Neuronal stem cell (in vitro differentiated cells): ENCODE measurements at regions not wholly inside any gene's neighbourhood (a gene's known extent, or its start where the extent isn't known, plus 50 kb on each side); places are given as distances from the start of the nearest gene placed in this dataset.

Source experiments
- DNase-seq: peaks from one replicate; pipeline ENCODE4 v3.0.0-alpha.2; 2013; ENCODE audit warnings: low spot score
- H2AFZ ChIP-seq: one replicate; pipeline ENCODE4 v1.6.1; 2013; ENCODE audit warnings: mild to moderate bottlenecking, low read length, inconsistent platforms
- H2AK5ac ChIP-seq: 2 replicates; pipeline ENCODE4 v1.6.1; 2013; ENCODE audit warnings: low read depth, mild to moderate bottlenecking, inconsistent platforms, low read length, moderate library complexity, mixed read lengths
- H2BK120ac ChIP-seq: 2 replicates; pipeline ENCODE4 v1.6.1; 2013; ENCODE audit warnings: low read depth, mild to moderate bottlenecking, inconsistent platforms, low read length, moderate library complexity, mixed read lengths
- H2BK12ac ChIP-seq: one replicate; pipeline ENCODE4 v1.6.1; 2013; ENCODE audit warnings: low read length, inconsistent platforms
- H2BK15ac ChIP-seq: 2 replicates; pipeline ENCODE4 v1.6.1; 2013; ENCODE audit warnings: mild to moderate bottlenecking, low read length, inconsistent platforms, mixed read lengths
- H2BK5ac ChIP-seq: one replicate; pipeline ENCODE4 v1.6.1; 2013; ENCODE audit warnings: inconsistent platforms, mild to moderate bottlenecking, low read length, moderate library complexity
- H3K14ac ChIP-seq: one replicate; pipeline ENCODE4 v1.6.1; 2013; ENCODE audit warnings: low read length, inconsistent platforms
- H3K18ac ChIP-seq: 2 replicates; pipeline ENCODE4 v1.6.1; 2013; ENCODE audit warnings: low read length, inconsistent platforms
- H3K23ac ChIP-seq: 2 replicates; pipeline ENCODE4 v1.6.1; 2013; ENCODE audit warnings: low read depth, mild to moderate bottlenecking, mixed read lengths, low read length, inconsistent platforms; ENCODE audit not compliant: poor library complexity
- H3K27ac ChIP-seq: replicated peaks from 3 replicates; pipeline ENCODE4 v1.5.1; 2013; ENCODE audit warnings: low read length, inconsistent platforms
- H3K27me3 ChIP-seq, 3 experiments: 2 replicates each; pipeline ENCODE4 v1.6.1; 2013; ENCODE audit warnings: low read length in 3 of 3, mild to moderate bottlenecking in 2 of 3, inconsistent platforms in 1 of 3, low read depth in 1 of 3, mixed read lengths in 1 of 3, moderate library complexity in 1 of 3; ENCODE audit not compliant: control insufficient read depth in 3 of 3, insufficient read depth in 3 of 3
- H3K36me3 ChIP-seq, 2 donors: replicated peaks in 1 of 2; 2 replicates each; pipeline ENCODE4 v1.6.1; 2013; ENCODE audit warnings: low read length in 2 of 2; ENCODE audit not compliant: control insufficient read depth in 2 of 2, insufficient read depth in 2 of 2
- H3K4ac ChIP-seq: 2 replicates; pipeline ENCODE4 v1.6.1; 2013; ENCODE audit warnings: inconsistent platforms, mild to moderate bottlenecking, low read length, moderate library complexity
- H3K4me1 ChIP-seq, 2 donors: 1 replicate in 1 of 2; 2 replicates in 1 of 2; pipeline ENCODE4 v1.6.1; 2013; ENCODE audit warnings: low read length in 2 of 2, low read depth in 1 of 2; ENCODE audit not compliant: control insufficient read depth in 2 of 2, insufficient read depth in 1 of 2
- H3K4me2 ChIP-seq: one replicate; pipeline ENCODE4 v1.6.1; 2013; ENCODE audit warnings: mild to moderate bottlenecking, low read length, inconsistent platforms; ENCODE audit not compliant: insufficient read depth, poor library complexity, severe bottlenecking
- H3K4me3 ChIP-seq, 2 donors: 2 replicates each; pipeline ENCODE4 v1.5.1; 2013; ENCODE audit warnings: low read length in 2 of 2, mild to moderate bottlenecking in 2 of 2, inconsistent platforms in 1 of 2, moderate library complexity in 1 of 2
- H3K79me1 ChIP-seq: one replicate; pipeline ENCODE4 v1.6.1; 2013; ENCODE audit warnings: low read depth, mild to moderate bottlenecking, inconsistent platforms, low read length, moderate library complexity
- H3K9ac ChIP-seq: one replicate; pipeline ENCODE4 v1.6.1; 2013; ENCODE audit warnings: mild to moderate bottlenecking, low read depth, low read length, inconsistent platforms; ENCODE audit not compliant: poor library complexity
- H3K9me3 ChIP-seq, 2 donors: replicated peaks in 1 of 2; 2 replicates each; pipeline versions ENCODE3 to v1.6.1; 2013; ENCODE audit warnings: low read length in 2 of 2, mild to moderate bottlenecking in 2 of 2, inconsistent platforms in 1 of 2, low read depth in 1 of 2, mixed read lengths in 1 of 2, moderate library complexity in 1 of 2; ENCODE audit not compliant: control insufficient read depth in 2 of 2, insufficient read depth in 1 of 2
- H4K8ac ChIP-seq: one replicate; pipeline ENCODE4 v1.6.1; 2013; ENCODE audit warnings: low read depth, mild to moderate bottlenecking, inconsistent platforms, low read length, moderate library complexity
- H4K91ac ChIP-seq: one replicate; pipeline ENCODE4 v1.6.1; 2013; ENCODE audit warnings: low read length, low read depth, mild to moderate bottlenecking, inconsistent platforms; ENCODE audit not compliant: poor library complexity
- WGBS, 2 donors: extraction: QIAGEN DNeasy Blood & Tissue Kit; methylation state at CpG; one replicate each; pipeline ENCODE4 v1.1.7; 2013; ENCODE audit warnings: missing lambda C conversion rate in 2 of 2, mixed read lengths in 1 of 2; ENCODE audit not compliant: insufficient read length in 2 of 2, insufficient replicate concordance in 1 of 2; ENCODE audit errors: extremely low coverage in 2 of 2; 5-methylcytosine and 5-hydroxymethylcytosine counted together

GRCh38 chr2:103739921-103740320, 978.1 kb downstream of the TMEM182 start:
- Histone ChIP-seq H2BK12ac (no peak overlapping the region), H2BK120ac (no peak overlapping the region), H3K4ac (no peak overlapping the region), H3K36me3 (no peaks in the 10 kb centered on the region), H2AFZ (no peak overlapping the region), H3K4me1 (peaks cover 0 to 5% of the 10 kb centered on the region in 2 donors), H4K8ac (no peak overlapping the region), H3K9me3 (peaks cover 2 to 3% of the 10 kb centered on the region in 2 donors), H3K4me3 (no peak overlapping the region), H3K14ac (no peak overlapping the region), H2AK5ac (no peak overlapping the region), H4K91ac (no peak overlapping the region), H2BK5ac (no peak overlapping the region), H3K23ac (no peak overlapping the region), H3K27me3 (no peaks in the 10 kb centered on the region), H2BK15ac (no peak overlapping the region), H3K79me1 (no peaks in the 10 kb centered on the region), H3K9ac (no peak overlapping the region), H3K4me2 (no peak overlapping the region), H3K18ac (no peak overlapping the region), H3K27ac (no peak overlapping the region)
- no peak for DNase-seq
- WGBS, 2 donors = no CpG with 5 or more reads among the region's 1 CpG

DNA sequence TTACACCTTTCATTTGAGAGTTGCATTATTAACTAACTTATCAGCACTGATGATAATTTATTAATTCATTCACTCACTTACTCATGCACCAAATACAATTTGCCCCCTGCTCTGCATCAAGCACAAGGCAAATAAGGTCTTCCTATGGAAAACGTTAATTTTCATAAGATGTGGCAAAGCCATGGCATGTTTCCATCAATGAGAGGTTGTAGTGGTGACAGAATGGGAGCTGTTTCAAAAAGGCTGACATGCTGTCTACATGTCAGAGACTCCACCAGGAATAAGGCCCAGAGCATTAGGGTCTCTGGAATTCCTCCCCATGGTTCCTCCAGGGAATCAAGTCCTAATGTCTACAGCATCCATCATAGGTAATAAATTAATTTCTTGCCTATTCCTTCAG, 978.8 kb downstream of the TMEM182 start:
- WGBS, 2 donors = no CpG with 5 or more reads among the region's 1 CpG
- H3K4me1 ChIP-seq = peaks cover 0 to 4% of the 10 kb centered on the region in 2 donors
- no peak overlapping the region for H4K8ac ChIP-seq
- no peak overlapping the region for H3K9ac ChIP-seq
- H3K4me3 ChIP-seq = no peak overlapping the region
- no peaks in the 10 kb centered on the region for H3K79me1 ChIP-seq
- no peak overlapping the region for H2BK5ac ChIP-seq
- no peak overlapping the region for H3K14ac ChIP-seq
- no peak overlapping the region for H3K27ac ChIP-seq
- no peaks in the 10 kb centered on the region for H3K9me3 ChIP-seq
- H2AK5ac ChIP-seq = no peak overlapping the region
- H3K23ac ChIP-seq = no peak overlapping the region
- H2AFZ ChIP-seq = no peak overlapping the region
- H2BK120ac ChIP-seq = no peak overlapping the region
- H3K36me3 ChIP-seq = no peaks in the 10 kb centered on the region
- no peak overlapping the region for H2BK15ac ChIP-seq
- no peak for DNase-seq
- no peaks in the 10 kb centered on the region for H3K27me3 ChIP-seq
- no peak overlapping the region for H3K18ac ChIP-seq
- H4K91ac ChIP-seq = no peak overlapping the region
- H3K4ac ChIP-seq = no peak overlapping the region
- no peak overlapping the region for H2BK12ac ChIP-seq
- no peak overlapping the region for H3K4me2 ChIP-seq

DNA sequence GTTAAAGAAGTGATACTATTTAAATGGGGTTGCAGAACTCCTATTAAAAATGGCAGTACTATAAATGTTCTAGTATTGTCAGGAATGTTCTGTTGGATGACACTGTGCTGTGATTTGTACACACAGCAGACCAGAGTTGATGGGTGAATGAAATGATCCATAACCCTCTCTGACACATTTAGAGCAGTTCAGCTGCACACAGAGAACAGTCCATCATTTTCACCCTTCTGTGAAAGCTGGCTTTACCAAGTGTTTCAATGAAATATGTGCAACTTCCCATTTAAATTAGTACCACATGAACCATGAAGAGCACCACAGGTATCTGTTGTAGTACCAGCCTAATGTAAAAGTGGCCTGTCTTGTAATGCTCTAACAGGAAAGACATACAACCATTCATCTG, 981.4 kb downstream of the TMEM182 start:
- H3K27me3 ChIP-seq = no peaks in the 10 kb centered on the region
- H3K9me3 ChIP-seq = no peaks in the 10 kb centered on the region

DNA sequence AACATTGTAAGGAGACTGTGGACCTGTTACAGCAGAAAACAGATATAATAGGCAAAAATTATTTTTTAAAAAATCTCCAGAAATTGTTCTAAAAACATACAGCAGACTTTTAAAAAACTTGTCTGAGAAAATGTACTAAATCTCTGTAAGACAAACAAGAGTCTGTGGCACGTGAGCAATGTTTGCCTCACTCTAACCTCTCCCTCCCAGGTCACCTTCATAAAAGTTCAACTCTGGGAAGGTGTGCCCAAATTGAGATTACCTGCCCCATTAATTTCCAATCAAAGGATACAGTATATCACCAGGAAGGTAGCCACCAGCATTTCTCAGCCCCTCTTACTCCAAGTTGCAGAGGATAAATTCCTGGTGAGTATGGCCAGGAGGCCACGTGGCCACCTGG, 992.7 kb downstream of the TMEM182 start:
- Histone ChIP-seq H2BK12ac (no peak overlapping the region), H3K14ac (no peak overlapping the region), H2BK5ac (no peak overlapping the region), H3K36me3 (no peaks in the 10 kb centered on the region), H2AK5ac (no peak overlapping the region), H3K27ac (no peak overlapping the region), H3K4me1 (no peaks in the 10 kb centered on the region), H3K79me1 (no peaks in the 10 kb centered on the region), H3K18ac (no peak overlapping the region), H3K23ac (no peak overlapping the region), H3K9ac (no peak overlapping the region), H4K8ac (no peak overlapping the region), H2AFZ (no peak overlapping the region), H3K4me2 (no peak overlapping the region), H2BK15ac (no peak overlapping the region), H2BK120ac (no peak overlapping the region), H3K4ac (no peak overlapping the region), H3K27me3 (no peaks in the 10 kb centered on the region), H3K9me3 (no peaks in the 10 kb centered on the region), H4K91ac (no peak overlapping the region), H3K4me3 (no peak overlapping the region)
- no peak for DNase-seq
- WGBS, 2 donors = no CpG with 5 or more reads among the region's 2 CpGs

More for the DNA sequence above, 981.4 kb downstream of the TMEM182 start:
- Histone ChIP-seq H2BK5ac (no peak overlapping the region), H3K4me1 (peaks cover 0 to 4% of the 10 kb centered on the region in 2 donors), H3K79me1 (no peaks in the 10 kb centered on the region), H3K18ac (no peak overlapping the region), H2AK5ac (no peak overlapping the region), H4K8ac (no peak overlapping the region), H2BK120ac (no peak overlapping the region), H3K14ac (no peak overlapping the region), H2BK12ac (no peak overlapping the region), H3K4me2 (no peak overlapping the region), H3K23ac (no peak overlapping the region), H3K36me3 (no peaks in the 10 kb centered on the region), H2AFZ (no peak overlapping the region), H4K91ac (no peak overlapping the region), H3K4ac (no peak overlapping the region), H3K4me3 (no peak overlapping the region), H3K27ac (no peak overlapping the region), H3K9ac (no peak overlapping the region), H2BK15ac (no peak overlapping the region)
- no peak for DNase-seq
